GM12872 (cell line): ENCODE measurements at regions not wholly inside any gene's neighbourhood (a gene's known extent, or its start where the extent isn't known, plus 50 kb on each side); places are given as distances from the start of the nearest gene placed in this dataset.

Experiments used
- TF ChIP-seq, protein P1 (sequence below): IDR thresholded peaks from 3 replicates; pipeline ENCODE4 v1.5.1; 2011; ENCODE audit warnings: low read depth, mild to moderate bottlenecking, low read length, moderate library complexity; ENCODE audit not compliant: insufficient read depth

- TF ChIP-seq, protein P1, sequence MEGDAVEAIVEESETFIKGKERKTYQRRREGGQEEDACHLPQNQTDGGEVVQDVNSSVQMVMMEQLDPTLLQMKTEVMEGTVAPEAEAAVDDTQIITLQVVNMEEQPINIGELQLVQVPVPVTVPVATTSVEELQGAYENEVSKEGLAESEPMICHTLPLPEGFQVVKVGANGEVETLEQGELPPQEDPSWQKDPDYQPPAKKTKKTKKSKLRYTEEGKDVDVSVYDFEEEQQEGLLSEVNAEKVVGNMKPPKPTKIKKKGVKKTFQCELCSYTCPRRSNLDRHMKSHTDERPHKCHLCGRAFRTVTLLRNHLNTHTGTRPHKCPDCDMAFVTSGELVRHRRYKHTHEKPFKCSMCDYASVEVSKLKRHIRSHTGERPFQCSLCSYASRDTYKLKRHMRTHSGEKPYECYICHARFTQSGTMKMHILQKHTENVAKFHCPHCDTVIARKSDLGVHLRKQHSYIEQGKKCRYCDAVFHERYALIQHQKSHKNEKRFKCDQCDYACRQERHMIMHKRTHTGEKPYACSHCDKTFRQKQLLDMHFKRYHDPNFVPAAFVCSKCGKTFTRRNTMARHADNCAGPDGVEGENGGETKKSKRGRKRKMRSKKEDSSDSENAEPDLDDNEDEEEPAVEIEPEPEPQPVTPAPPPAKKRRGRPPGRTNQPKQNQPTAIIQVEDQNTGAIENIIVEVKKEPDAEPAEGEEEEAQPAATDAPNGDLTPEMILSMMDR = no peak
Observed at GRCh38 chr11:97657852-97658251, 1268.0 kb downstream of the JRKL start.

GRCh38 chr11:97667057-97667456, 1277.2 kb downstream of the JRKL start:
- TF ChIP-seq, protein P1 = no peak

GRCh38 chr11:97683733-97684132, 1293.9 kb downstream of the JRKL start:
- TF ChIP-seq, protein P1 = peak; percentile 18; the same call in 1 of the 3 replicates

GRCh38 chr11:97684486-97685439, 1295.0 kb downstream of the JRKL start:
- TF ChIP-seq, protein P1 = no peak

GRCh38 chr11:97685695-97686094, 1295.9 kb downstream of the JRKL start:
- TF ChIP-seq, protein P1 = no peak

DNA sequence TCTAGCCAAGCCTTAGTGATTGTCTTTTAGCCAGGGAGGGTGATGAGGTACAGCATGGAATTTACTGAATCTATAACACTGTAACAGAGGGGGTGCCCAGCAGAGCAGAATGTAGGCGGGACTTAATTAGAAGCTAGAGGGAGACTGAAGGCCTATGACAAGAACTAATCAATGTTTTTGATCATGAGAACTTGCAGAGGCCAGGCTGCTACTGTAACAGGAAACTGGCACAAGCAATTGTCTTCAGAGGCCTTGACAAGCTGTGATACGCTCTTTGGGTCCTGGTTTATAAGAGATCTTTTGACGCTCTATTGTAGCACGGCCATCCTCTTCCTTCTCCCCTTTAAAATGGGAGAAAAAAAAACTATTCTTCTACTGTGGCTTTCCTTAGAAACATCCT, 1297.3 kb downstream of the JRKL start:
- TF ChIP-seq, protein P1 = no peak

DNA sequence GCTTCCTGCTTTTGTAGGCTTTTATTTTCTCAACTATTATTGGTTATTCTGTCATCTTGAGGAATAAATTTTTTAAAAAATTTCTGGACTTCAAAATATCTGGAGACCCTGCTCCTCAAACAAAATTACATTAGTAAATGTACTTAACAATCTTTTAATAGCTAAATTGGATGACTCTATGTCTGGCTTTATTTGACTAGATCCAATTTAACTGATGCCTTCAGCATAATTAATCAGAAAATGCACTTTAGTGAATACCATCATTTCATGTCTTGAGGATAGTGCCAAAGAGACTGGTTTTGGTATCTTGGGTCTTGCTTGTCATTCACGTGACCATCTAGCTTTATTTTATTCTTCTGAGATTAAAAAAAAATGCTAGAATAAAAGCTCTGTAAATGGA, 1301.2 kb downstream of the JRKL start:
- TF ChIP-seq, protein P1 = no peak
